Anterior cingulate cortex (tissue), 58 donors: ENCODE measurements at regions not wholly inside any gene's neighbourhood (a gene's known extent, or its start where the extent isn't known, plus 50 kb on each side); places are given as distances from the start of the nearest gene placed in this dataset.

Source experiments
- DNase-seq, 58 donors: peaks; one replicate each; lab custom pipeline; 2025; lab: John Stamatoyannopoulos, UW

DNA sequence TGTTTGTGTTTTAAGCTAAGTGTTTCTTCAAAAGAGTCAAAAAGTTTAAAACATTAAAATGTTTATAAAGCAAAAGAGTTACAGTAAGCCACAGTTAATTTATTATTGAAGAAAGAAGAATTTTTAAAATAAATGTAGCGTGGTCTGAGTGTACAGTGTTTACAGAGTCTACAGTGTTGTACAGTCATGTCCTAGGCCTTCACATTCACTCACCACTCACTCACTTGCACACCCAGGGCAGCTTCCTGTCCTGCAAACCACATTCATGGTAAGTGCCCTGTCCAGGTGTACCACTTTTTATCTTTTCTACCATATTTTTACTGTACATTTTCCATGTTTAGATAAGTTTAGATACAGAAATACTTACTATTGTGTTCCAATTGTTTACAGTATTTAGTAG is 239.7 kb upstream of the AGA start:
- no peak for DNase-seq

DNA sequence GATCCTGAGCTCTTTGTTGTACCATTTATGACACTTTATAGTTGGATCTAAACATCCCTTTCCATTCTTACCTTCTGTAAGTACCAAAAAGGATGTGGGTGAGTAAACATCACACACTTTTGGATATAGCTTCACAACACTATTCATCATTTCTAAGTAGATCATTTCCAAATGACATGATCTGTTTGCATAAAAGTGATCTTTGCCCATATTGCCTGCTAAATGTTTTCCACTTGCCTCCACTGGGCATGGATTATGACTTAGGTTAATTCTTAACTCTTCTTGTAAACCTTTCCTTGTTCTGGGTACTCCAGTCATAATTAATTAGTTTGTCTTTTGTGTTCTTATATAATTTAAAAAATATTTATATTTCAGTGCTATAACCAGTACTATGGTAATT is 244.9 kb upstream of the AGA start:
- no peak for DNase-seq

DNA sequence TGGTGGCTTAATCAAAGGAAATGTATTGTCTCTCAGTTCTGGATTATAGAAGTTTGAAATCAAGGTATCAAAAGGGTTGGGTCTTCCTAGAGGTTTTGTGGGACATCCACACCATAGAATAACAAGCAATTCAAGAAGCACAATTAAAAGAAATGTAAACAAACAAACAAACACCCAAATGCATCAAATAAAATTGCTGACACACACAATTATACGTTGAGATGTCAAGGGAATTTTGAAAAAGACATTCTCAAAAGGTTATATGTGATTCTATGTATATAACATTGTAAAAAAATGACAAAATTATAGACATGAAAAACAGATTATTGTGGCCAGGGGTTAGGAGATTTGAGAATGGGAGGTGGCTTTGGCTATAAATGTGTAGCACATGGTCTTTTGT is 250.7 kb upstream of the AGA start:
- DNase-seq, result no peak

DNA sequence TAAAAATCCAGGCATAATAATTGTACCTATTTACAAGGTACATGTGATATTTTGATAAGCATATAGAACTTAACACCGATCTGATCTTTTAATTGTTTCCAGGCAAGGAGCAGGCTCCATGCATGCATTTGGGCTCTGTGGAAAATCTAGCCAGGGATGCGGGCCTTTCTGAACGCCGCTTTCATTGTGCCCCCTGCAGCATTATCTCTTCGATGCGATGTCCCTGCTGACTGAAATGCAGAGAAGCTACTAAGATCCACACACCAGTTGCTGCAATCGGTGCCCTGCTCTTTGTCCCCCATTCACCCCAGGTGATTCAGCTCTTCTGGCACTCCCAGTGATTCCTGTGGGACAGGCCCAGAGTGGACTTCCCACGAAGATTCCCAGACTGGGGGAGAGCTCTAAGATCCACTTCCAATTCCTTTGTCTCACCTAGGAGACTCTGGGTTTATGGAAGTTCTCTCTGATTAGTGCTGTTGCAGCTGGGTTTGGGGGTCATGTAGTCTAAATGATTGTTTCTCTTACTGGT is 254.3 kb upstream of the AGA start:
- DNase-seq, result no peak

DNA sequence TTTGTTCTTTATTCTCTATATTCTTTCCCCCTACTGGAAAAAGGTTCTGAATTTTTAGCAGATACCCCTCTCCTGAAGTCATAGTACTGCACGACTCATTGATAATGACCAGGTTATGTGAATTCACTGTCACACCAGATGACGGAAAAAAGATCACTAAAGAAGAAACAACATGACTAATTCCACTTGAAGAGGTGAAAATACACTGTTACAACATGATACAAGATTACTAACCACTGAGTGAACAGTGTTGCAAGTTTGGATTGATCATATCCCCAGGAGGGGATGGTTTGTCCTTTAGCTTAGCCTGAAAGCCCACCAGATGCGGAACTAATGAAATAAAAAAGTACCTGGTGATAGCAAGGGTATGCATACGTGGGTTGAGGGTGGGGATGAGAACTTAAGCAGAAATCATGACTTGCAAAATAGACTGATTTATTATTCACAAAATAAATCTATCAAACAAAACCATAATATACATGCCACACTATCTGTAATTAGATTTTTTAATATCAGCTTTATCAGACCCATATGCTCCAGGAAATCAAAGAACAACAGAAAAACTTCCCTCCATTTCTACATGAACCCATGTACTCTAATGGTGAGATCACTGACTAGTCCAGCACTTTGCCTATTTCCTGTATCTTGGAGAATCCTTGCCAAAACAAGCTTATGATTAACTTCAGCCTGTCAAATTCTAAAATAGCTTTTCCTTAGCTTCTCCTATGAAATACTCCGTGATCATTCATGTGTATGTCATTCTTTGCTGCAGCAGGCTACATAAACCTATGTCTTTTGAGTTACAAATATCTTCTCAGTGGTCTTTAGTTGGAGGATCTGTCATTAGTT is 257.4 kb upstream of the AGA start:
- no peak for DNase-seq

DNA sequence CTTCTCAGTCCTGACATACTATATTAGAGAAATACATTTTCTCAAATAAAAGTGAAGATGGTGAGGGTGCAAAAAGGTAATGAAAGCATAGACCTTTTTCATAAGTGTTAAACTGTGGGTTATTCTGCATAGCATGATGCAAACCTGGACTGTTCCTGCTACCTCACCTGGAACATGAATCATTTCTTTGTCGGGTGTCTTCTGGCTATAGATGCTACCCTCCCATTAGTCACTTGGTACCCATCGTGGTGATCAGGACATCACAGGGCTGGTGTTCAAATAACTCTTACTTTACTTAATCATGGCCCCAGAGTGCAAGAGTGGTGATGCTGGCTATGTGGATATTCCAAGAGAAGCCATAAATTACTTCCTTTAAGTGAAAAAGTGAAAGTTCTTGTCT is 264.7 kb upstream of the AGA start:
- no peak for DNase-seq

DNA sequence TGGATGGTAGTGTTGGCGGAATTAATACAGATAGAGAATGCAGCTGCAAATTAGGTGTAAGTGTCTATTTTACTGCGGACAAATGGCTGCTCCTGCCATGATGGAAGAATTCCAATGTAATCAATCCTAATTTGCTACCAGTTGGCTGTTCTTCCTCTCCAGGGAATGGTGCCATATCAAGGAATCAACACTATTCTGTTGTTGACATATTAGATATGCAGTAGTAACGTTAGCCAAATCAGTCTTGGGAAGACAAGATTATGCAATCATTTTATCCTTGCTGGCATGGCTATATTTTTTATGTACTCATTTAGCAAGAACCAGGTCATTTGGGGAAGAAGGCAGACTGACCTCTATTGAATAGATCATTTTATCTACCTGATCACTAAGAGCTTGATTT is 271.2 kb upstream of the AGA start:
- DNase-seq, result no peak

DNA sequence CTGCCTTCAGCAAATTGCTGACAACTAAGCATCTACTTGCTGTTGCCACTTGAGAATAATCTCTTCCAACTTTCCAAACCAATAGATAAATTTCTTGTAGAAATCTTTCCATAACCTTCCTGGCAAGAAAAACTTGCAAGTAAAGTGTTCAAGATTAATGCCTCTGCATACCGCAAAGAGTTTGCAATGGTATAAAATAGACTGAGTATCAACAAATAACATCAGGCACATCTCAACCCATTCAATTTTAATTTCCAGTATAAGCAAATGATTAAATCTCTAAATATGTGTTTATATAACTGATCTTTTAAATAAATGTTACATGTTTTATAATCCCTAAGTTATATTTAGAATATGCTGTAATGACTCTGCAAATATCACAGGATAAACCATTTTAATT is 275.2 kb upstream of the AGA start:
- no peak for DNase-seq

DNA sequence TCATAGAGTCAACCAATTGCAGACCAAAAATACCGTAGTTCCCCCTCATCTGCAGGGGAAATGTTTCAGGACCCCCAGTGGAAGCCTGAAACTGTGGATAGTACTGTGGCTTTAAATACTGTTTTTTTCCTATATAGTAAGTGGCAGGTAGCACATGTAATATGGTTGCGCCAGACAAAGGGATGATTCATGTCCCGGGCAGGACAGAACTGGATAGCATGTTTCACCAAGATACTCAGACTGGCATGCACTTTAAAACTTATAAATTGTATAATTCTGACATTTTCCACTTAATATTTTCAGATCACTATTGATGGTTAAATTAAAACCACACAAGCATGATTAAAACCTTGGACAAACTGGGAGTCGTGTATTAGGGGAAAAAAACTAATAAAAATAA is 276.3 kb upstream of the AGA start:
- no peak for DNase-seq

DNA sequence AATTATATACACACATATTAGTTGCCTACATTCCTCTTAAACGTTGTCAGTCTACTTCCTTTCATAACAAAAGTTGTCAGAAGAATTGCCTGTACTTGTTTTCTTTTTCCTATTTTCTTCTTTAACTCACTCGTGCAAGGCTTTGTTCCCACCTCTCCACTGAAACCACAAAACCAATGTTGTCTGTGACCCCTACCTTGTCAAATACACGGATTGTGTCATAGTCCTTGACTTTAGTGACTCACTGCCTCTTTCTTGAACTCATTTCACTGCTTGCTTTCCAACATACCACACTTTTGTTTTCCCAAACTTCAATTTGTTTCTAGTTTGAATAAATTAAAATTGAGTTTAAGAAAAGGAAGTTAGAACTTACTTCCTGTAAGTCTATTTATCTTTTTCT is 283.9 kb upstream of the AGA start:
- DNase-seq, result no peak

DNA sequence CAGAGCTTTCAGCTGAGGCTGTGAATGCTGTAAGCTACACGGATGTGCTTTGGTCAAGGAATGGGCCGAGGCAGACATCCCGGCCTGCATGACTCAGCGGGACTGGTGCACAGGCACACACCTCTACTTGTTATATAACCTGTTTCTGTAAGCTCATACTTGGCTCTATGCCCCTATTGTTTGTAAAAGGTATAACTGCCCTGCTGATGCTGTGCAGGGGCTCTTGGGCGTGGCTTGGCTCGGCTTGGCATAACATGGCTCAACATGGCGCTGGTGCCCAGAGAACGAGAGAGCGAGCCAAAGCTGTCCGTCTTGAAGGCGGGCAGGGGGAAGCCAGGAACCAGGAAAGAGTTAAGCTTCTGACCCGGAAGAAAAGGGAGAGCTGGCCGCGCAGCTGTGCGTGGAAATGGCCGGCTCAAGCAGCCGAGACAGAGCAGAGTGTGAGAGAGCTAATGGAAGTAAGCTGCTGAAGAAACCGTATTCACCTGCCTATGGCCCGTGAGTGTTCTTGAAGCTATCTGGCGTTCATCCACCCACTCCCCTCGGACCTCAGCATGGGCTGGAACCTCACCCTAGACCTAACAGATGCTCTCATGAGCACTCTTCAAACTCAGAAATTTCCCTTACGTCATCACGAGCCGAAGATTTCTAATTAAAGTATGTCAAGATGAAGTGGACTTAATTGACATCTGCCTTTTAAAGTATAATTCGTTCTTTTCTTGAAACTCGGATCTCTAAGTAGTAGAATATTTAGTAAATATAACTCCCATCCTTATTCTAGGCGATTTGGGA is 286.3 kb upstream of the AGA start:
- no peak for DNase-seq

DNA sequence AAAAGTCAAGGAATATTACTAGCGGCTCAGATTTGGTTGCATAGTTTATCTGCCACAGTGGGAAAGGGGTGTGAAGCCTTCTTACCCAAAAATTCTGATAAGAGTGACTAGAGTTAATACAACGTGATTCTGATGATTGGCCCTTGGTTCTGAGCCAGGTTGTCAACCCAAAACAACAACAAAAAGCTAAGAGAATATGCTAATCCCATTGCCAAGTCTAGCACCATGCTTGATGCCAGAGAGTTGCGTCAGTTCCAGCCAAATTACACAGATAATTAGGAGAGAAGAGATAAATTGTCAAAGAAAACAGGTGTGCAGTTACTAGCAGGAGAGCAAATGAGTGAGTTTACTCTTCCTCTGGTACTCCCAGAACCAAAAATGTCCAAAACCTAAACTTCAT is 287.4 kb upstream of the AGA start:
- DNase-seq, result no peak

DNA sequence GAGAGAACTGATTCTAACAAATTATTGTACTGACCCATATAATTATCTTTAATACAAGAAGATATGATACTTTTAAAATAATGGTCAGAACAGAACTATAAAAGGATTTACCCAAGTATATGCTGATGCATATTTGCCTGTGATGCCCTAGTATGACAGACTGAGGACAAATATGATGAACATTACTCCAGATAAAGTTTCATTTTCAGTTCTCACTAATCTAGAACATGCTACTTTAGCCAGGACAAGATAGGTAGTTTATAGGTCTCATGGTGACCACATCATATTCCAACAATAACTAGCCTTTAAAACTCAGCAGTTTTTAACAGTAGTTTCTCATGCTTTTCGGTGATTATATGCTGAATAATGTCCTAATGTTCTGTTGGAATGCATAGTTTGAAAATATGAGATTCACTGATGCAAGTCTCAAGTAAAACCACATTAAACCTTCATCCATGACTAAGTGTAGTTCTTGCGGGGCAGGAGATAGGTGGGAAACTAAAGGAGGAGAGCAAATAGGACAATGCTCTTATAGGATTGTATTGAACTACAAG is 295.2 kb upstream of the AGA start:
- DNase-seq, result no peak

DNA sequence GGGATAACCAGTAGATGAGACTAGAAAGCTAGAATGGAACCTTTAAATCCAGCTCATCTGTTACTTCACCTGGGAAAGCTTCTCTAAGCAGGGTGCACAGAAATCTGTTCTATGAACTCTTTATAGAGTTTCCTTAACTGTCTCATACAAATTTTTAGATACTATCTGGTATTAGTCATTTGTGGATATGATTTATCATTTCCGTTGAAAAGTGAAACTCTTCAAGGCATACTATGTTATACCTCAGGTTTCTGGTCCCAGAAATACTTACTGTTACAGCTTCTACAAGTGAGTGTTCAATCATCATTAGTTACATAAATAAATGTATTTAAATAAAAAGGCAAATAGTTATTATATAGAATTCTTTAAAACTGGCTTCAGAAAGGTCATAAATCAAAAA is 298.3 kb upstream of the AGA start:
- DNase-seq, result no peak

DNA sequence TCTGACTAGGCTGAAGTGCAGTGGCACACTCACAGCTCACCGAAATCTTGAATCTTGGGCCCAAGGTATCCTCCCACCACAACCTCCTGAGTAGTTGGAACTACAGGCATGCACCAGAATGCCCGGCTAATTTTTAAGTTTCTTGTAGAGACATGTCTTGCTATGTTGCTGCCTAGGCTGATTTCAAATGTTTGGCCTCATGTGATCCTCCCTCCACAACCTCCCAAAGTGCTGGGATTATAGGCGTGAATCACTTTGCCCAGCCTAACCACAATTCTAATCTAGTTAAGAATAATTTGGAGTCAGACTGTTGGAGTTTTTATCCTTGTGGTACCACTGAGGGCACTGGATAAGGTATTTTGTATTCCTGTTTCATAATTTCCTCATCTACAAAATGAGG is 317.5 kb upstream of the AGA start:
- DNase-seq, result no peak

DNA sequence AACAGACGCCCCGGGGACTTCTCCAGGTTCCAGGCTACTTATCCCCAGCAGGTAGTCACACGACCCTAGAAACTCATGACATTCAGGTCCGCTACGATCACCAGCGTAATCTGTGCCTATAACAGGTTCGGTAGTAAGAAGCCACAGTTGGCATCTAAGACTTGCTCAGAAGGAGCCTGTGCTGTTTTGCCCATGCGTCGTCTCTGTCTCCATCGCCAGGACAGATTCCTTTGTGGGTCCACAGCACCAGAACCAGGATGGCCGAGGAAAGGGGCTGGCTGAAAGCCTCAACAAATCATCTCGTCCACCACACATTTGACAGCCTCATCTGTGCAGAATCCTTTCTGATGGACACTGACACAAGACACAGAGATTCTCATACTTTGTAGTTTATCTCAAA is 319.5 kb upstream of the AGA start:
- DNase-seq, result no peak

DNA sequence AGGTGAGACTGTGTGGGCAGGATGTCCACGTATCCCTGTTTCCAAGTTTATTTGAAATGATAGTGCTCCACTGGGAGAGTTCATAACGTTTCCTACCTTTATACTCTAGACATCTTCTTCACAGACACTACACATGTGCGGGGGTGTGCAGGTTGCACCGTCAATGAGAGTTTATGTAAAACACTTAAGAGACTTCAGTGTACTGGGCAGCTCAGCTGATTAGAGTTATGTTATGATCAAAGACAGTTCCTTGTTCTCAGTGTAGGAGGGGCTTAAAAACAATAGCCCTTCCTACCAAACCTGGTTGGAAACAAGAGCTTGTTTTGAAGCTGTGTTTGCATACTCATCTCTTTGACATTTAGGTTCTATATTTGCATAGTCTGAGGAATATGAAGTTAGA is 326.9 kb upstream of the AGA start:
- no peak for DNase-seq

DNA sequence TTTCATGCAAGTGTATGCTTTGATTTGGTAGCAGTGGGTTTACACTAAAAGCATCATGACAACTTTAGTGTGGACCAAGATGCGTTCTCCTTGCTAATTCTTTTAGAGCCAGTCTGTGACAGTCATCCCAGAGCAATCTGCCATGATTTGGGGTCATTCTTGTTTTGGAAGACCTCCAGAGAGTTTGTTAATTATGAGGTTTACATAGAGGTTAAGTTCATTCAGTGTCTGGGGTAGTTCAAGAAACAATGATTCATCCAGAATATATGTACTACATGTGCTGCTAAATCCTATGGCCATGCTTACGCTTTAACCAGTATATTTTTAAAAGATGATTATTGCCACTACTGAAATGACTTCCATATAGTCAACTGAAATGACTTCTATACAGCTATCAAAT is 328.5 kb upstream of the AGA start:
- DNase-seq, result no peak

DNA sequence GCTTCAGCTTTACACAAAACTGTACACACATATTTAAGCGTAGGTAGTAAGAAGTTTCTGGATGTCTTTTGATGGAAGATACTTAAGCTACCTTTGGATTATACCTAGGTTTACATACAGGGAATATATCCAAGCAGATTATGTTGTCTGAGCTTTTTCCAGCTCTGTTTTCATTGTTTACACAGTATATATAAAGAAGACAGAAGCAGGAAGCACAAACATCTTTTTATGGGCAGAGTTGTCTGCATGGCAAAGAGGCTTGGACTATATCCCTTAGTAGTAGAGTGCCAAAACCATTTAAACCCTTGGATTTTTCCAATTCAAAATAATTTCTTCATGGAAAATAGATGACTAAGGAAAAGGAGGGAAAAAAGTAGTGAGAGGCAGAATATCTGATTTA is 329.4 kb upstream of the AGA start:
- DNase-seq, result no peak

DNA sequence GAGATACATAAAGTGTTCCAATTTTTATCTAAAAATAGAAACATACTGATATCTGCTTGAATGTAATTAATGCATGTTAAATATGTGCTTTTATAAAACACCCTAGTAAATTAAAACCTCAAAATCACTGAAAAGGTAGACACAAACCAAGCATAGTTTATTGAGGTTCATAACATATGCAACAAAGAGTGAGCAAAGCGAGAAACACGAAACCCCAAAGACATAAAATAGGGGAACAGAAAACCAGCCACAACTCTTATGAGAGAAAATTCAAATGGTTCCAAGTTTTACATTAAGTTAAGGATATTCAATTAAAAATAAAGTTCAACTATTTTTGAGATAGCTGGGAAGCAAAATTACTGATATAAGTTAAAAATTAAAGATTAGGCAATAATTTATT is 336.4 kb upstream of the AGA start:
- no peak for DNase-seq

DNA sequence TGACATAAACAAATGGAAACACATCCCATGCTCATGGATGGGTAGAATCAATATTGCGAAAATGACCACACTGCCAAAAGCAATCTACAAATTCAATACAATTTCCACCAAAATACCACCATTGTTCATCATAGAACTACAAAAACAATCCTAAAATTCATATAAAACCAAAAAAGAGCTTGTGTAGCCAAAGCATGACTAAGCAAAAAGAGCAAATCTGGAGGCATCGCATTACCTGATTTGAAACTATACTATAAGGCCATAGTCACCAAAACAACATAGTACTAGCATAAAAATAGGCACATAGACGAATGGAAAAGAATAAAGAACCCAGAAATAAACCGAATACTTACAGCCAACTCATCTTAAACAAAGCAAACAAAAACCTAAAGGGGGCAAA is 342.8 kb upstream of the AGA start:
- DNase-seq, result no peak

DNA sequence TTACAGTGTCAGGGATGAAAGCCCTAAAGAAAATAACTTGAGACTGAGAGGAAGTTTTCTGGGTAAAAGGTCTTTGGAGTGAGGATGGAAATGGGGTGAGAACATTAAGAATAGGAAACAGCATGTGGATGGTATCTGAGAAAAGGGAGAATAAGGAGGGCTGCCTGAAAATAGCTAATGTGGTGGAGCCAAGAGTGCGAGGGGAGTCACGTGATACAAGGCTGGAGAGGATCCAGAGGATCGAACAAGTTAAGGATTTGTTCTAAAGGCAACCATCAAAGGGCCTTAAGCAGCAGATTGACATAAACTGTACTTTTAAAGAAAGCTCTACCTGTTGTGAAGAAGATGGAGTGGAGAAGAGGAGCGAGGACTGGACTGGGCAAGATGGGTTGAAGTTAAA is 347.4 kb upstream of the AGA start:
- no peak for DNase-seq
